GM18870 (cell line): ENCODE measurements at regions not wholly inside any gene's neighbourhood (a gene's known extent, or its start where the extent isn't known, plus 50 kb on each side); places are given as distances from the start of the nearest gene placed in this dataset.
"Not testable (repeated sequence)": the region's sequence is repeated elsewhere in the genome, so short reads cannot be mapped to it uniquely, and the experiment has no call there.

Experiments
- ATAC-seq: cut with Tn5 transposase; IDR thresholded peaks from one replicate; pipeline ENCODE4 v1.9.1; 2021; ENCODE audit warnings: moderate library complexity; ENCODE audit not compliant: unreplicated experiment

GRCh38 chr1:173394813-173395212 lies 82.3 kb upstream of the PRDX6 start:
- not testable (repeated sequence) for ATAC-seq

- no peak for ATAC-seq
Measured at GRCh38 chr1:173395762-173396161, 81.4 kb upstream of the PRDX6 start.

- ATAC-seq = no peak
Measured at GRCh38 chr1:173400387-173400995, 76.6 kb upstream of the PRDX6 start.

GRCh38 chr1:173403996-173404395 lies 73.1 kb upstream of the PRDX6 start:
- no peak for ATAC-seq

- no peak for ATAC-seq
Measured at GRCh38 chr1:173405281-173405680, 71.9 kb upstream of the PRDX6 start.

GRCh38 chr1:173405834-173406233 lies 71.3 kb upstream of the PRDX6 start:
- ATAC-seq = no peak

GRCh38 chr1:173406783-173407230 lies 70.3 kb upstream of the PRDX6 start:
- ATAC-seq = no peak

GRCh38 chr1:173407846-173408245 lies 69.3 kb upstream of the PRDX6 start:
- no peak for ATAC-seq

GRCh38 chr1:173408886-173409285 lies 68.2 kb upstream of the PRDX6 start:
- no peak for ATAC-seq

GRCh38 chr1:173409613-173410012 lies 67.5 kb upstream of the PRDX6 start:
- no peak for ATAC-seq

GRCh38 chr1:173410133-173410793 lies 66.9 kb upstream of the PRDX6 start:
- no peak for ATAC-seq

GRCh38 chr1:173410794-173411236 lies 66.3 kb upstream of the PRDX6 start:
- peak; percentile 57 for ATAC-seq

GRCh38 chr1:173411835-173412742 lies 65.0 kb upstream of the PRDX6 start:
- no peak for ATAC-seq

GRCh38 chr1:173413271-173413707 lies 63.8 kb upstream of the PRDX6 start:
- ATAC-seq = no peak

- ATAC-seq = no peak
Measured at GRCh38 chr1:173414136-173414535, 63.0 kb upstream of the PRDX6 start.

- ATAC-seq = no peak
Measured at GRCh38 chr1:173414539-173415226, 62.5 kb upstream of the PRDX6 start.

GRCh38 chr1:173415490-173415889 lies 61.6 kb upstream of the PRDX6 start:
- peak; percentile 26 for ATAC-seq

GRCh38 chr1:173415905-173416450 lies 61.2 kb upstream of the PRDX6 start:
- no peak for ATAC-seq

GRCh38 chr1:173417563-173417962 lies 59.6 kb upstream of the PRDX6 start:
- ATAC-seq = no peak

- peak; percentile 42 for ATAC-seq
Measured at GRCh38 chr1:173418107-173418985, 58.8 kb upstream of the PRDX6 start.
